ENCODE measurements at regions not wholly inside any gene's neighbourhood (a gene's known extent, or its start where the extent isn't known, plus 50 kb on each side); places are given as distances from the start of the nearest gene placed in this dataset.

DNA sequence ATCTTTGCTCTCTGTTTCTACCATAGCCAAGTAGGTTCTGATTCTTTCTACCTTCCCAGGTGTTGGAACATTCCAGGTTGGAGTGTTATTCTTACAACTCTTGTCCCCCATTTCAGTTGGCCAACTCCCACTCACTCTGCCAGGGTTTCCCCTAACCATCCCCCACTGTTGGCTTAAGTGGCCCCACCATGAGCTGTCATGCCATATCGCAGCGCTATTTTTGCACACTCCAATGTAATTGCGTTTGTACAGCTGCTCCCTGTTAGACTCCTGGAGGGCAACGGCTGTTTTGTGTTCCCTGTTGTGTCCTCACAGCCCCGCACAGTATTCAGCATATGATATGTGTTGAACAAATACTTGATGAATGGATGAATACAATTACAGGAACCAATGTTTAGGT lies 117.7 kb upstream of the ETS2 start:
- peaks cover 0 to 22% (median 0%) of the 10 kb centered on the region in 4 donors for H3K27me3 ChIP-seq
- H3K4me1 ChIP-seq: no peaks in the 10 kb centered on the region
- no peak overlapping the region for H3K4me3 ChIP-seq
- 83 to 85% methylated on average over 5 of the region's 5 CpGs for WGBS, 2 donors
- H3K36me3 ChIP-seq: no peaks in the 10 kb centered on the region
- no peak for TF ChIP-seq POLR2A (IDR thresholded peaks at IDR 0.05)
- TF ChIP-seq, protein P1, sequence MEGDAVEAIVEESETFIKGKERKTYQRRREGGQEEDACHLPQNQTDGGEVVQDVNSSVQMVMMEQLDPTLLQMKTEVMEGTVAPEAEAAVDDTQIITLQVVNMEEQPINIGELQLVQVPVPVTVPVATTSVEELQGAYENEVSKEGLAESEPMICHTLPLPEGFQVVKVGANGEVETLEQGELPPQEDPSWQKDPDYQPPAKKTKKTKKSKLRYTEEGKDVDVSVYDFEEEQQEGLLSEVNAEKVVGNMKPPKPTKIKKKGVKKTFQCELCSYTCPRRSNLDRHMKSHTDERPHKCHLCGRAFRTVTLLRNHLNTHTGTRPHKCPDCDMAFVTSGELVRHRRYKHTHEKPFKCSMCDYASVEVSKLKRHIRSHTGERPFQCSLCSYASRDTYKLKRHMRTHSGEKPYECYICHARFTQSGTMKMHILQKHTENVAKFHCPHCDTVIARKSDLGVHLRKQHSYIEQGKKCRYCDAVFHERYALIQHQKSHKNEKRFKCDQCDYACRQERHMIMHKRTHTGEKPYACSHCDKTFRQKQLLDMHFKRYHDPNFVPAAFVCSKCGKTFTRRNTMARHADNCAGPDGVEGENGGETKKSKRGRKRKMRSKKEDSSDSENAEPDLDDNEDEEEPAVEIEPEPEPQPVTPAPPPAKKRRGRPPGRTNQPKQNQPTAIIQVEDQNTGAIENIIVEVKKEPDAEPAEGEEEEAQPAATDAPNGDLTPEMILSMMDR (IDR thresholded peaks at IDR 0.05): no peak
- DNase-seq: no peak
- no peaks in the 10 kb centered on the region for H3K9me3 ChIP-seq
- H3K27ac ChIP-seq: no peak overlapping the region
- intact Hi-C loops (cut with DNase I): no loop called here

DNA sequence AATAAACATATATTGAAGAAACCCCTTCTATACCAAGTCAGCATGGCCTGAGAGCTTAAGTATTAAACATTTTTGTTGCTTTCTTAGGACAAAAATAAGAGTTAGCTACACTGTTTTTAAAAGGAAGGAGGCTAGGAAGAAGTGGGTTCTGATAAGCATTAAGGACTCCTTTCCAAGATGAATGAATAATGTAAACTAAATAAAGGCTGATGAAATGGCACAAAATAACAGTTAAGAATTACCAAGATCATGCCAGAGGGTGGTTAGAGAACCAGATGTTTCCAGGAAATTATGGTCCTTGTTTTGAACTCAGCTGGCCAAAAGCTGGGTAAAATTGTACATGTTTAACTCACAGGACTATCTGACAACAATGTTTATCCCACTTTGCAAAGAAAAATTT lies 114.1 kb upstream of the ETS2 start:
- no peaks in the 10 kb centered on the region for H3K36me3 ChIP-seq
- TF ChIP-seq POLR2A (IDR thresholded peaks at IDR 0.05): no peak
- TF ChIP-seq, protein P1 (IDR thresholded peaks at IDR 0.05): no peak
- peaks cover 0 to 19% (median 0%) of the 10 kb centered on the region in 4 donors for H3K27me3 ChIP-seq
- H3K4me1 ChIP-seq: no peaks in the 10 kb centered on the region
- DNase-seq: no peak
- H3K9me3 ChIP-seq: no peaks in the 10 kb centered on the region
- intact Hi-C loops (cut with DNase I): no loop called here
- no peak overlapping the region for H3K27ac ChIP-seq
- H3K4me3 ChIP-seq: no peak overlapping the region

DNA sequence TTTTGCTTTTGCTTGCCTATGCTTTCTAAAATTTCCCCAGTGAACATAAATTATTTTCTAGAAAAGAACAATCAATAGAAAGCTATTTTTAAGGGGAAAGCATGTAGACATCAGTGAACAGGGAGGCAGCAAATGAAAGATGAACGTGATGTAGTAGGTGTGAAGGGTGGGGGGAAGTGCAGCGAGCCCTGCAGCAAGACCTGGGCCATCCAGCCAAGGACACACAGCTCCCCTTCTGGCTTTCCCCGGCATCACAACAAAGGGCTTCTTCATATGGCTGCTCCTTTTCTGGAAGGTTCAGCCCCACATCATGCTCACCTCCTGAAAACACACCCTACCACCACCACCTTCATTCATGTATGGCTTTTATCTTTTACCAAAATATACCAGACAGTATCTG lies 109.2 kb upstream of the ETS2 start:
- Histone ChIP-seq H3K27me3 (peaks cover 0 to 25% (median 0%) of the 10 kb centered on the region in 4 donors), H3K9me3 (no peaks in the 10 kb centered on the region), H3K27ac (no peak overlapping the region), H3K36me3 (no peaks in the 10 kb centered on the region), H3K4me1 (no peaks in the 10 kb centered on the region), H3K4me3 (no peak overlapping the region)
- WGBS, 2 donors: 73 to 88% methylated on average over 3 of the region's 3 CpGs
- intact Hi-C loops (cut with DNase I): no loop called here
- TF ChIP-seq, protein P1 (IDR thresholded peaks at IDR 0.05): no peak
- no peak for TF ChIP-seq POLR2A (IDR thresholded peaks at IDR 0.05)
- no peak for DNase-seq

DNA sequence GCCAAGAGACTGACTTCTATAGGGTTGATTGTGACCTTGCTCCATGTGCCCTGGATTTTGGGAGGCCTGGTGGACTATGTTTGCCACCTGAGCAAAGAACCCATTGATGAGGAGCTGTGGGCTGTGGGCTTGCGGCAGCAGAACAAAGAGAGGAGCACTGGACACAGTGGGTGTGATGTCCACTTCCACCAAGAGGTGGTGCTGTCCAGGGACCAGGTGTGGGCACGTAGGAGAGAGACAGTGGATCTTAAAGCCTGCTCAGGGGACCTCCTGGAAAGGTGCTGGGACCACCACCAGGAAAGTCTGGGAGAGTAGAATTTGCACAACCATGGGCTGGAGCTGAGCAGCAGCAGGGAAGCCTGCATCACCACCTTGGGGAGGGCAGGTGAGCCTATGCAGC lies 106.7 kb upstream of the ETS2 start:
- intact Hi-C loops (cut with DNase I): no loop called here
- peaks cover 0 to 32% (median 0%) of the 10 kb centered on the region in 4 donors for H3K27me3 ChIP-seq
- TF ChIP-seq, protein P1 (IDR thresholded peaks at IDR 0.05): peak in 1 of 6 experiments; percentile 19
- TF ChIP-seq POLR2A (IDR thresholded peaks at IDR 0.05): no peak

DNA sequence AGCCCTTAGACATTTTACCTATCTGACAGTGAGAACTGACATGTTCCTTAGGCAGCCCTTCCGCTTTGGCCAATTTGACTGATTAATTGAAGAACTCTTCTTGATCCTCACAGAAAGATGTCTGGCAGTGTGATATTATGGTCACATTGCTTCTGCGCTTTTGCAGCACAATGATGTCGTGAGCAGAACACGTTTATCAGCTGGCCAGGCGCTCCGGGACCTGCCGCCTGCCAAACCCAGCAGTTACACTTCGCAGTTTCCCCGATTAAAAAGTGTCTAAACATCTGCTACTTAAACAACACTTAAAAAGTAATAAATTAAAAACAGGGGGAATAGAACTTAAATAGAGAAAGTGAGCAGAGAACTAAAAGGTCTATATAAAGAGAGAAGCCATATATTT lies 103.5 kb upstream of the ETS2 start:
- Histone ChIP-seq H3K36me3 (no peaks in the 10 kb centered on the region), H3K27me3 (peaks cover 0 to 48% (median 0%) of the 10 kb centered on the region in 4 donors), H3K4me3 (no peak overlapping the region), H3K9me3 (no peaks in the 10 kb centered on the region), H3K4me1 (no peaks in the 10 kb centered on the region), H3K27ac (no peak overlapping the region)
- no peak for DNase-seq
- TF ChIP-seq, protein P1 (IDR thresholded peaks at IDR 0.05): no peak
- no peak for TF ChIP-seq POLR2A (IDR thresholded peaks at IDR 0.05)
- intact Hi-C loops (cut with DNase I): no loop called here
- 60 to 69% methylated on average over 6 to 9 of the region's 9 CpGs for WGBS, 2 donors

More for the DNA sequence above, 106.7 kb upstream of the ETS2 start:
- no peaks in the 10 kb centered on the region for H3K4me1 ChIP-seq
- 59 to 92% methylated on average over 2 of the region's 2 CpGs for whole genome bisulfite sequencing, 2 donors
- DNase-seq: no peak
- no peaks in the 10 kb centered on the region for H3K9me3 ChIP-seq
- no peak overlapping the region for H3K4me3 ChIP-seq
- H3K27ac ChIP-seq: no peak overlapping the region
- no peaks in the 10 kb centered on the region for H3K36me3 ChIP-seq
